Panc1 (cell line): ENCODE measurements at regions not wholly inside any gene's neighbourhood (a gene's known extent, or its start where the extent isn't known, plus 50 kb on each side); places are given as distances from the start of the nearest gene placed in this dataset.
A peak's percentile ranks its signal among the peaks of the same experiment; 100 is the strongest.

Experiments used
- ATAC-seq: fragments of 200-7000 bp; cut with Tn5 transposase; 2 replicates; pipeline ENCODE4 v1.9.1; 2020; ENCODE audit warnings: mild to moderate bottlenecking, moderate library complexity
- BruUV-seq: library from RNA; stranded (reverse); fragments of 400-500 nt; replicated peaks from 2 replicates; lab custom pipeline; 2021; lab: Mats Ljungman, UMichigan
- CTCF ChIA-PET: fragments of 300-600 bp; sonication (Branson Sonifier 250); formaldehyde crosslinking; loops from one replicate; lab custom pipeline; 2022; ENCODE audit warnings: antibody characterized with exemption; lab: Charles Lee
- POLR2A ChIA-PET: fragments of 300-600 bp; sonication (Branson Sonifier 250); formaldehyde crosslinking; loops from one replicate; lab custom pipeline; 2022; ENCODE audit warnings: antibody characterized with exemption; lab: Charles Lee
- DNase-seq: peaks from one replicate; pipeline ENCODE4 v3.0.0-alpha.2; 2010; ENCODE audit warnings: low read depth, low spot score
- H3K27ac ChIP-seq: 2 replicates; pipeline ENCODE4 v1.5.1; 2011; ENCODE audit warnings: mild to moderate bottlenecking, low read length, inconsistent platforms
- H3K27me3 ChIP-seq: fragments of 200-500 bp; sonication (Bioruptor generic); 2 replicates; pipeline ENCODE4 v1.6.0; 2014; ENCODE audit warnings: low read length, inconsistent platforms; ENCODE audit not compliant: control insufficient read depth, insufficient read depth
- H3K36me3 ChIP-seq: fragments of 200-500 bp; sonication (Bioruptor generic); 2 replicates; pipeline ENCODE4 v1.5.1; 2014; ENCODE audit warnings: inconsistent platforms, mild to moderate bottlenecking, low read length, moderate library complexity; ENCODE audit not compliant: control insufficient read depth, insufficient read depth
- H3K4me1 ChIP-seq: 2 replicates; pipeline ENCODE4 v1.5.1; 2011; ENCODE audit warnings: inconsistent platforms, mild to moderate bottlenecking, low read length, moderate library complexity; ENCODE audit not compliant: control insufficient read depth, insufficient read depth
- H3K4me3 ChIP-seq, 2 experiments: 2 replicates each; pipeline ENCODE4 v1.5.1; 2011 to 2012; ENCODE audit warnings: low read depth in 2 of 2, low read length in 2 of 2, mild to moderate bottlenecking in 2 of 2, inconsistent platforms in 1 of 2, moderate library complexity in 1 of 2
- H3K9me3 ChIP-seq: fragments of 200-500 bp; sonication (Bioruptor generic); 2 replicates; pipeline ENCODE4 v1.5.1; 2014; ENCODE audit warnings: low read depth, mild to moderate bottlenecking, inconsistent platforms, low read length, moderate library complexity; ENCODE audit not compliant: control insufficient read depth, insufficient read depth
- CTCF ChIP-seq: fragments of 450-650 bp; IDR thresholded peaks from 2 replicates; pipeline ENCODE4 v1.5.1; 2017; ENCODE audit warnings: mild to moderate bottlenecking
- POLR2AphosphoS5 ChIP-seq: IDR thresholded peaks from 2 replicates; pipeline ENCODE4 v1.6.1; 2012; ENCODE audit warnings: mild to moderate bottlenecking, low read depth, low read length, moderate library complexity
- REST ChIP-seq, 2 experiments: IDR thresholded peaks; 2 replicates each; pipeline ENCODE4 v1.6.1; 2011 to 2012; ENCODE audit warnings: low read depth in 2 of 2, control low read depth in 1 of 2, low read length in 1 of 2, mild to moderate bottlenecking in 1 of 2, moderate library complexity in 1 of 2; ENCODE audit not compliant: insufficient read depth in 1 of 2
- SIN3A ChIP-seq: IDR thresholded peaks from 2 replicates; pipeline ENCODE4 v1.6.1; 2012; ENCODE audit warnings: low read depth, mild to moderate bottlenecking, low read length, moderate library complexity, borderline replicate concordance; ENCODE audit not compliant: insufficient read depth
- TCF7L2 ChIP-seq: IDR thresholded peaks from 2 replicates; pipeline ENCODE4 v1.6.1; 2011; ENCODE audit warnings: mild to moderate bottlenecking, low read depth, low read length, inconsistent platforms
- in situ Hi-C: cut with HindIII; loops from 2 replicates; pipeline ENCODE4 v1.10.0; 2016; ENCODE audit warnings: low sequenced_read_pairs, low pct_unique_long_range_greater_than_20kb
- intact Hi-C: fragments of 100-400 bp; cut with micrococcal nuclease; formaldehyde crosslinking; loops from one replicate; pipeline ENCODE4 v1.10.0; 2022; ENCODE audit not compliant: unreplicated experiment

GRCh38 chr2:234633581-234634230 lies 136.8 kb upstream of the ARL4C start:
- Histone ChIP-seq H3K4me1 (no peaks in the 10 kb centered on the region; the same call in 1 of the 2 replicates), H3K27ac (no peak overlapping the region), H3K36me3 (no peaks in the 10 kb centered on the region), H3K9me3 (no peaks in the 10 kb centered on the region), H3K27me3 (no peaks in the 10 kb centered on the region), H3K4me3 (no peak overlapping the region)
- BruUV-seq: no TSS peak
- ATAC-seq: no peak
- DNase-seq: no peak
- in situ Hi-C loops: no loop called here
- CTCF ChIA-PET: interaction anchor here (0.6 kb wide), 1 partner anchor 41 kb away, joined by 3 read pairs; no protein-coding TSS in a partner anchor
- no peak for TF ChIP-seq POLR2AphosphoS5
- TF ChIP-seq REST (IDR thresholded peaks at IDR 0.05; ENCODE audit: insufficient read depth in 1 of 2, low read depth in 2 of 2, low read length in 1 of 2): no peak
- no peak for TF ChIP-seq TCF7L2
- no peak for TF ChIP-seq SIN3A
- TF ChIP-seq CTCF: no peak
- intact Hi-C loops: no loop called here
- POLR2A ChIA-PET: no interaction called here

- H3K27ac ChIP-seq: peak overlapping the region; percentile 7; the same call in 1 of the 2 replicates
- DNase-seq (no peak), ATAC-seq (0 out of 2 replicates have a peak, but pooled peaks have one; percentile 38)
- no peaks in the 10 kb centered on the region for H3K27me3 ChIP-seq
- intact Hi-C loops: no loop called here
- no peak overlapping the region for H3K4me3 ChIP-seq
- no peaks in the 10 kb centered on the region for H3K36me3 ChIP-seq
- ChIA-PET POLR2A (no interaction called here), CTCF (no interaction called here)
- in situ Hi-C loops: no loop called here
- TF ChIP-seq TCF7L2 (no peak), POLR2AphosphoS5 (no peak), CTCF (no peak), REST (IDR thresholded peaks at IDR 0.05; ENCODE audit: insufficient read depth in 1 of 2, low read depth in 2 of 2, low read length in 1 of 2) (no peak), SIN3A (no peak)
- no TSS peak for BruUV-seq
- H3K9me3 ChIP-seq: no peaks in the 10 kb centered on the region
- no peaks in the 10 kb centered on the region; the same call in 1 of the 2 replicates for H3K4me1 ChIP-seq
Measured at GRCh38 chr2:234632527-234633391, 135.9 kb upstream of the ARL4C start.
